ENCODE measurements at regions not wholly inside any gene's neighbourhood (a gene's known extent, or its start where the extent isn't known, plus 50 kb on each side); places are given as distances from the start of the nearest gene placed in this dataset.
A peak's percentile ranks its signal among the peaks of the same experiment; 100 is the strongest.
"Not testable (repeated sequence)": the region's sequence is repeated elsewhere in the genome, so short reads cannot be mapped to it uniquely, and the experiment has no call there.

DNA sequence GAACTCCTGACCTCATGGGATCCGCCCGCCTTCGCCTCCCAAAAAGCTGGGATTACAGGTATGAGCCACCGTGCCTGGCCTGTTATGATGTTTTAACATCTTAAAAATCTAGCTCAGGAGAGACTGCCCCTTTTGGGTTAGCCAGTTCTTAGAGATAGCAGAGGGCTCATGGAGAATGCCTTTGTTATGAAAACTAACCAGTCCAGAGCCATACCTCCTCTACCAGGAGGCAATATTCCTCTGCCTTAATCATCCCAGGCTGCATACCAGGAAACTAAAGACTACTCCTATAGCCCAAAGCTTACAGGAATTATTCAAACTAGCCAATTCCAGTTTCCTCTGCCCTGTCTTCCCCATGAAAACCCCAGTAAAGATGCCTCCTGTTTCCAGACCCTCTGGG, 96.0 kb upstream of the MDM1 start:
- no peak for DNase-seq

DNA sequence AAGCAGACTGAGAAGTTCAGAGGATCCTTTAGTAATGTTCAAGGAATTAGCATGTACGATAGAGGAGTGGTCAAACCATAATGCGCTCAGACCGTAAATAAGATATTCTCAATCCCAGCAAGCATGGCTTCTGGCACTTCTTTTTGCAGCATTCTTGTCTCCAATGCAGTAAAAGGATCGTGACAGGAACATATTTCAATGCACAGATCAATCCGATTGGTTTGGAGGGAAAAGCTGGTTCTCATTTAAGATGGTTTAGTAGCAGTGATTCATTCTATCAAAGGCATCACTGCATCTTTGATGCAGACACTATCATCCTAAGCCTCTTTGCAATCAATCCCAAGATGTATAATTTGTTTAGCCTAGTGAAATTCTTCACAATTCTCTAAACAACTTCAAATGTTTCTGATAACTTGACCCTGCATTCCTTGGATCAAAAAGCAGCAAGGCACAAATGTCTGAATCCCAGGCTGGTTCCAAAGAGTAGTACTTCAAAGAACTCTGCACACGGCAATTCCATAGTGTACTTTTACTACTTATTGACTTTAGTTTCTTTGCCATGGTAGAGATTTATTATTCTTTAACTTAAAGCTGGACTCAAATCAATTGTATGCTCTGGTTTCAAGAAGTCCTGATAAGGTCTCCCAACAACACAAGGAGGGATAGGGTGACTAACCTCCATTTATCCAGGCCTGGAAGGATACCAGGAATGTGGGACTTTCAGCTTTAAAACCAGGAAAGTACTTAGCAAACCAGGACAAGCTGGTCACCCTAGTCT, 96.8 kb upstream of the MDM1 start:
- no peak for DNase-seq

DNA sequence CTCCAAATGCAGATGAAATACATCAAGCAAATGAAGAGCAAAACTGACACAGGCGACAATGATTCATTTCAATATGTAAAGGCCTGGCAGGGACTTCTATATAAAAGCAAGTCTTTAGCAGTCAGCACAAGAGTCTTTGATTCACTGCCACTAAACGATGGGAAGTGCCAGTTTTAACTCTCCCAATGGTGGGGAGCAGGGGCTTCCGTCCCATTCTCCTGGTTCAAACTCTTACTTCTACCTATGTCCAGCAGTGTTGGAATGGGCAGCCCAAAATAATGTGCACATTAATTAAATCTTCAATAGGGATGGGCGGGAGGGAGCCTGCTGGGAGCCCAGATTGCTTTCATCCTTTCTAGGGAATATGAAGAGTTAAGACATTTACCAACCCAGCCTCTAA, 97.5 kb upstream of the MDM1 start:
- no peak for DNase-seq

DNA sequence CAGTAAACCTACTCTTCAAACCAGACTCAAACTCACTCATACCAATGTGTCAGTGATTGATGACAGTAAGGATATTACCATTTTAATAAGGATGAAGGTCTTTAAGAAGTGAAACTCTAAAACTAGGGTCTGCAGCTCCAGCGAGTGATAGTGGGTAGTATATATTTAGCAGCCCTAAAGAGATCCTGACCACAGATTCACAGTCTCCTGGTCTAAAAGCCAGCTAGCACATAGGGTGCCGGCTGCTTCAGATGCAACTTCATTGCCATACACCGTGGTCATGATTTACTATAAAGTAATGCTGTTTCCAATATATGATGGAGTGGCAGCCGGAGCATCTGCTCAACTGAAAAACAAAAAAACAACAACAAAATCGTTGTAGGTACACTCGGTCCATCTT, 99.6 kb upstream of the MDM1 start:
- DNase-seq, result no peak

DNA sequence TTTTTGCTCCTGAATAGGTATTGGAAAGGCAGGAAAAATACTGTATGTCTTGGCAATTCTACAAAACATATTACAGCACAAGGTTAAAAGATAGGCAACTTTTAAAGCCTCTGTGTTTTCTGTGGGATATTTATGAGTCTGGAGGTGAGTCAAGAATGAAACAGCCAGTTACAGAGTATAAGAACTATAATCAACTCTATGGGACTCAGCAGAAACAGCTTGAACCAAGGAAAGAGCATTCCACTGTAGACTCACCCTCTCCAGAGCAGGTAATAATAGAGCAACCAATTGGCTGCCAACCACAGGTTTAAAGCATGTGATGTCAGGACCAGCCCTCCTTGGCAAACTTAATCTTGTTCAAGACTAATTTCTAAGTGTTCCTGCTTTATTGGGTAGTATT, 100.5 kb upstream of the MDM1 start:
- no peak for DNase-seq

DNA sequence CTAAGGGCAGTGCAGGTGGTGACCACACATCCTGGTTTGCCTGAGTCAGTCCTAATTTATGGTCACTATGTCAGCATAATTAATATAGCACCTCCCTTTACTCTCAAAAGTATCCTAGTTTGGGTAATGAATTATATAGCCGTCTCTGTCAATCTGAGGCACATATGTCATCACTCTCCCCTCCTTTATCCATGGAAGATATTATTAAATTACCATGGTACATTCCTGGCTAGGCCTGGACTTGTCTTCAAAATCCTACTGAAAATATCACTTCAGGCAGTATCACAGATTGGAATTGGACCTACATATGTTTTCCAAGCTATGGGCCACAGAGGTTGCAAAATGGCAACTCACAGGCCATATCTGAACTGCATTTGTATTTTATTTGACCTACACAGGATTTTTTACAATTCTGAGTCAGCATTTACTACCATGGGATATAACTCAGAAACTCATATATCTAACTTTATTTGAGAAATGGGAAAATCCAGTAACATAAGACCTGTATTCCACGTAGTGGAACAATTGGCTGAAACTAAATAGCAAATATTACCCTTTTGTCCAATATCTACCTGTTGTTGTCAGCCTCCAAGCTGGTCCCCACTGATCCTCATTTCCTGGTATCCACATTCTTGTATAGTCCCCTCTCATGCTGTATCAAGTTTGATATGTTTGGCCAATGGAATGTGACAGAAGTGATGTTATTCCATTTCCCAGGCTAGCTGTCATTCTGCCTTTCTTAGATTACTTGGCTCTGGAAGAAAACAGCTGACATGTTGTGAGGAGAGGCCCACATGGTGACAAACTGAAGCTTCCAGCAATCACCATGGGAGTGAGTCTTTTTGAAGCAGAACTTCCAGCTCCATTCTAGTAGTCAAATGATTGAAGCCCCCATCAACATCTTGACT, 102.5 kb upstream of the MDM1 start:
- DNase-seq, result no peak

DNA sequence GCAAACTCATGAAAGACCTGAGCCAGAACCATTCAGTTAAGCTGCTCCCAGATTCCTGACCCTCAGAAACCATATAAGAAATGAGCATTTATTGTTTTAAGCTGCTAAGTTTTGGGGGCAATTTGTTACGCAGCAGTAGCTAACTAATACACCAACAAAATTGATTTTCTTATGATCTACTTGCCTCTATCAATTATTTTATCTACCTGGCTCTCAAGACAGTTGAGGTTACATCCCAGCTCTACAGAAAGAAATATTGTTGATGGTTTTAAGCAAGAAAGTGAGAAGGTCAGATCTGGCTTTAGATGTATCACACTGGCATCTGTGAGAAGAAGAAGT, 103.1 kb upstream of the MDM1 start:
- DNase-seq, result no peak

DNA sequence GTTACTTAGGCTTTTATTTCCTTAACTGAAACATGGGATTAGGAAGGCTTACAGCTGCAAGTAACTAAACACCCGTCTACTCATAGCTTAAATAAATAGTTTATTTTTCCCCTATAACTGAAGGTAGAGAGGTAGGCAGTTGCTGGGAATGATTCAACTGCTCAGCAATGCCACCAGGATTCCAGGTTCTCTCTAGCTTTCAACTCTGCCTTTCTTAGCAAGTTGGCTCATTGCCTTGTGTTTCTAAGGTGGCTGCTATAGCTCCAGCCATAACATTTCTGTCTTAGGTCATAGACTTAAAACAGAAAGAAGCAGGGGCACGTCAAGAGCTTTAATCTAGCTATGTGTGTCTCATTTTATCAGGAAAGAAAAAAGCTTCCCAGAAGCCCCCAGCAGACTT, 103.7 kb upstream of the MDM1 start:
- DNase-seq, result no peak

DNA sequence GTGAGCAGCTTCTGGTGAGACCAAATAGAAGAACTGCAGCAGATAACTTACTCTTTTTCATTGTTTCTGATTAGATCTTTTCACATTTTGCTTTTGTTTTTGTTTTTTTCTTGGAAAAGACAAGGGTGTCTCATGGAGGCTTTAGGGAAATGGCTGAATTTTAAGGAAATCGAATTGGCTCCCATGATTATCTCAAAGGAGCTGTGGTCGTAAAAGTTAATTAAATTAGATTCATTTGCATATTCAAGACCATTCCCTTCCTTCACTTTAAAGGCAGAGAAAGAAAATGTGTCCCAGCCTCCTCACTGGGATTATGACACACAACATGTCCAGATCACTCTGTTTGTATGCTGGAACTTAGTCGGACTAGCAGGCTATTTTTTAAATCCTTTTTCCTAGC, 106.4 kb upstream of the MDM1 start:
- DNase-seq, result no peak

DNA sequence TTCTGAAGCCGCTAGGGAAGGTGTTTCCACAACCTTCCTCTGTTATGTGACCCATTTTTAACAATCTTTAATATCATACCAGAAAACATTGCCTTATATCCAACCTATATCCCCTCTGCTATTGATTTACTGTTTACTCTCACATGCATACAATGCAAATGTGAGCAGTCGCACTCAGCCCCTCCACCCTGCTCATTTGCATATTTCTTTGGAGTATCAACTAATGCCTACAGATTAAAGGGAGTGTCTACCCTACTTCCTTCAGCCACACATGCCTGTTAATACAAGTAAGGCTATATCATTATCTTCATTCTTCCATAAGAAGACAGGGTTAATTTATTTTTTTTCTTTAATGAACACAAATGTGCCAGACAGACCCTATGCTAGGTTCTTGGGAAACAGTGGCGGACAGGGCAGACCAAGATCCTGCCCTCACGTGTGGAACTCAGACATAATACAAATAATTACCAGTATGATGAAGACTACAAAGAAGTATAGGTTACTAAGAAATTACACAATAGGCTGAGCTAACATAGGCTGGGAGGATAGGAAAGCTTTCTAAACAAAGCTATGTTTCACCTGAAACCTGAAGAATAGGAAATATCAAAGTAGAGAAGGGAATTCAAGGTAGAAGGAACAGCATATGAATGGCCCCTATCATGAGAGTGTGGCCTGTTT, 107.3 kb upstream of the MDM1 start:
- DNase-seq, result peak; percentile 13

DNA sequence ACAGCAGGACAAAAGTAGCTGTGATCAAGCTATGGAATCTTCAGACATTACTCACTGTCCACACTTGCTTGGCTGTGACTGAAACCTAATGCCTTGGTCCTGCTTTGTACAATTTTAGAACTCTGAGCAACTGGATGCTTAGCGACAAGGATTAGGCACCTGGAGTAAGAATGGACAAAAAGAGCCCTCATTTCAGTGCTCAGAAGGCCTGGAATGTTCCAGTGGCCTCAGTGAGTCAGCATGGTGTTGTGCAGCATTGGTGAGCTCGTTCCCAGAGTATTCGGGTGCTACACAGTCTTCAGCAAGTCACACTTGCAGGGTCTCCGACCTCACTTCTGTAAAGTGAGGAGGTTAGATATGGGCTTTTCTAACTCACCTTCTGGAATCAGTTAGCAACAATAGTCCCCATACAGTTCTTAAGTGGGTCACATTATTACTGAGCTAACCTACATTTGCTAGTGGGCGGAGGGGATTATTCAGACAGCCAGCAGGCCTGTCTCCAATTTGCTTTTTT, 108.0 kb upstream of the MDM1 start:
- no peak for DNase-seq

DNA sequence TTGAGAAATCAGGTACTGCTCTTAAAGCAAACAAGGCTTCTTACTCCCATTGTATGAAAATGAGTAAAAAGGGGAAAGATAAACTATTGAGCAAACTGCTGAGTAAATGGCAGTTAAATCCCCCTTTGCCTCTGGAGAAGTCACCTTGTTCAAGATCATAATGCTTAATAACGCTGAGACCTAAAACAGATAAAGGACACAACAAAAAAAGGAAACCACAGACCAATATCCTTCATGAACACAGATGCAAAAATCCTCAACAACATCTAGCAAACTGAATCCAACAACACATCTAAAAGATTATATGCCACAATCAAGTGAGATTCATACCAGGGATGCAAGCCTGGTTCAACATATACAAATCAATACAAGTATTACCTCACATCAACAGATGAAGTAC, 109.0 kb upstream of the MDM1 start:
- no peak for DNase-seq

DNA sequence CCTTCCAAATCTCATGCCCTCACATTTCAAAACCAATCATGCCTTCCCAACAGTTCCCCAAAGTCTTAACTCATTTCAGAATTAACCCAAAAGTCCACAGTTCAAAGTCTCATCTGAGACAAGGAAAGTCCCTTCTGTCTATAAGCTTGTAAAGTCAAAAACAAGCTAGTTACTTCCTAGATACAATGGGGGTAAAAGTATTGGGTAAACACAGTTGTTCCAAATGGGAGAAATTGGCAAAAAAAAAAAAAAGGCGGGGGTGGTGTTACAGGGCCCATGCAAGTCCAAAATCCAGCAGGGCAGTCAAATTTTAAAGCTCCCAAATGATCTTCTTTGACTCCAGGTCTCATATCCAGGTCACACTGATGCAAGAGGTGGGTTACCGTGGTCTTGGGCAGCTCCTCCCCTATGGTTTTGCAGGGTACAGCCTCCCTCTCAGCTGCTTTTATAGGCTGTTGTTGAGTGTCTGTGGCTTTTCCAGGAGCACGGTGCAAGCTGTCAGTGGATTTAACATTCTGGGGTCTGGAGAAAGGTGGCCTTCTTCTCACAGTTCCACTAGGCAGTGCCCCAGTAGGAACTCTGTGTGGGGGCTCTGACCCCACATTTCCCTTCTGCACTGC, 110.3 kb upstream of the MDM1 start:
- not testable (repeated sequence) for DNase-seq

DNA sequence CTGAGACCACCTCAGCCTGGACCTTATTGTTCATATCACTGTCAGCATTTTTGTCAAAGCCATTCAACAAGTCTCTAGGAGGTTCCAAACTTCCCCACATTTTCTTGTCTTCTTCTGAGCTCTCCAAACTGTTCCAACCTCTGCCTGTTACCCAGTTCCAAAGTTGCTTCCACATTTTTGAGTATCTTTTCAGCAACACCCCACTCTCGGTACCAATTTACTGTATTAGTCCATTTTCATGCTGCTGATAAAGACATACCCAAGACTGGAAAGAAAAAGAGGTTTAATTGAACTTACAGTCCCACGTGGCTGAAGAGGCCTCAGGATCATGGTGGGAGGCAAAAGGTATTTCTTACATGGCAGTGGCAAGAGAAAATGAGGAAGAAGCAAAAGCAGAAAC, 111.5 kb upstream of the MDM1 start:
- not testable (repeated sequence) for DNase-seq

DNA sequence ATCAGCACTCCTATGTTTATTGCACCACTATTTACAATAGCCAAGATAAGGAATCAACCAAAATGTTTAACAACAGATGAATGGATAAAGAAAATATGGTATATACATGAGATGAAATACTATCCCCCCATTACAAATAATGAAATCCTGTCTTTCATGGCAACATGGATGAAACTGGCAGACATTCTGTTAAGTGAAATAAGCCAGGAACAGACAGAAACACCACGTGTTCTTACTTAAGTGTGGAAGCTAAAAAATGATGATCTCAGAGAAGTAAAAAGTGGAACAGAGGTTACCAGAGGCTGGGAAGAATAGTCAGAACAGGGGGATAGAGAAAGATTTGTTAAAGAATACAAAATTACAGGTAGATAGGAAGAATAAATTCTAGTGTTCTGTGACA, 113.7 kb upstream of the MDM1 start:
- no peak for DNase-seq

DNA sequence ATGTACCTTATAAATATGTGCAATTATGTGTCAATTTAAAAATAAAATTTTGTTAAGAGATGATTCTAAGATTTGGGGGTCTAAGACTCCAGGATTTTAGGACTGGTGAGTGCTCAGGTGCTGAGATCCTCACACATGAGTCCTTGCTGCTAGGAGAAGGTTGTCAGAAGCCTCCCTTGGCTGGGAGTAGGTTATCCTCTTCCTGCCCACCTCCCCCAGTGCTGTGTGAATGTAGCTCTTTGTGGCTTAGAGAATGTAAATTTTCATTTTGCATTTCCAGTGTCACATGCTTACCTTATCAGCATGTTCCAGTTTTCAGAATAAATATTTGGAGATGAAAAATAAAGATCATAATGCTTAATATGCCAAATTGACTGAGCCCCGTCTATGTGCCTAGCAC, 114.2 kb upstream of the MDM1 start:
- DNase-seq, result no peak

DNA sequence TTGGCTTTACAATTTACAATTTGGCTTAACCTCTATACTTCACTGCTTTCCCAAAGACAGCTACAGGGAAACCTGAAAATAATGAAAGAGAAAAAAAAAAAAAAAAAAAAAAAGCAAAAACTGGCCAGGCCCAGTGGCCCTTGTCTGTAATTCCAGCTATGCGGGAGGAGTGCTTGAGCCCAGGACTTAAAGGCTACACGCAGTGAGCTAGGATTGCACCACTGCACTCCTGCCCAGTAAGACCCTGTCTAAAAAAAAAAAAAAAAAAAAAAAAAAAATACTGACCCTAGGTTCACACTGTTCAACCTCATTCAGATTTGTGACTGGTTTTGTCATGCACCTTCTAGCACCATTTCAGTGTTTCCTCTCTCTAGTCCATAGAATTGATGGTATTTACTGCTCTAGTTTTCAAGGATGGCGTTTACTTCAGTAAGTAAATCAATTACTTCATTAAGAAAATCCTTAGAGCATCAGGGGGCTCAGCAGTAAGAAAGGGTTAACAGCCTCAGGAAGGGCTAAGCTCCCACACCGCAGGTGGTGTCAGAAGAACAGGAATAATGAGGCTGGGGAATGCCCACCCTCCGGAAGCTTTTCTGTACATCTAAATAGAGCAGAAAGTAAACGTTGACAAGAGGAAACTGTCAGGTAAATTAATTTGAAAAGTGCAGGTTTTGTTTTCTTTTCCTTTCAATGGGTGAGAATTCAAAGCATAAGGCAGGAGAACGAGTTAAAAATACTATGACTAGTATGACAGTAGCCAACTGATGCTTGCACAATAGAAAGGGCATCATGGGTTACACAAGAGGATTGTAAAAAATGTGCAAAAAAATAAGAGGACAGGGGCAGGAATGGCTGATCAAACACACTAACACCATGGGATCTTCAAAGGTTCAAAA, 115.0 kb upstream of the MDM1 start:
- no peak for DNase-seq

DNA sequence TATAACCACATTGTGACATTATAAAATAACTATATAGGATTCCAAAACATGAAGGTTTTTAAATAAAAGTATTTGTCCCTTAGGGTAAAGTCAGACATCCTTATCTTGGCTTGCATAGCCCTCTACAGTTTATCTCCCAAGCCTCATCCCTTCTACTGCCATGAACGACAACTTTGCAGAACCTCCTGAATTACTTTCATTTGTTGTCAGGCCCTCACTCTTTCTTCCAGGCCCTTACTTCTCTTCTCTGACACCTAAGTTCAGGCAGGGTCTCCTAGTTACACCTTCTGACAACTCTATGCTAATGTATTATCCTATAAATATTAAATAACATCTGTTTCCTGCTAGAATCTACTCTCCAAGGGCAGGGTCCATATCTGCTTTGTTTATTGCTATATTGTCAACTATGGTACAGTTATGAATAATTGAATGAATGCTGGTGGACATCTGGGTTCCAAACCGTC, 115.7 kb upstream of the MDM1 start:
- no peak for DNase-seq

DNA sequence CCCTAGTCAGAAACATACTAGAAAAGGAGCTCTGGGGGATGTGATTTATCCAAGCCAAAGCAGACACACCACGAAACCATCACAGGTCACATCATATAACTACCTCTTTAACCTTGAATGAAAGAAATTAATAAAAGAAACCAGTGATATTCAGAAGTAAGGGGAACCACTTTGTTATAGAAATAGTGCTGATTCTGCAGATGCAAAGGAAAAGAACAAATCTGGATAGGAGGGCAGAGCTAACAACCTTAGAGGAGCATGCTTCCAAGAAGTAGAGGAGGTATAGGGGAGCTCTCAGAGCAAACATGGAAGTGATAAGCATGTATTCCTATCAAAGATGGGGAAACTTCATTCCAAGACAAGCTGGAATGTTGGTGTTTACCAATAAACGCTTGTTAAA, 117.0 kb upstream of the MDM1 start:
- no peak for DNase-seq

DNA sequence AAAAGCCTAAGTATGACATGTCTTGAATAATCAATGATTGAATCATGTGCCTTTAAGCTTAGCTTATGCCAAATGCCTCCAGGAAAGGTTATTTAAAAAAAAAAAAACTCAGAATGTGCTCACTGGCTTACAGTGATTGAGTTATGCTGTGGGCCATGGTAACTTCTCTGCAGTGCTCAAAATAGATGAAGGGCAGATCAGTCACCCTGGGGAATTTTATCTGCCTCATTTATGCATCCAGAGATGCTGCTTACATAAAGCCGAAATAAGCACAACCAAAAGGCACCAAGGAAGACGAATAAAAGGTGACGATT, 118.7 kb upstream of the MDM1 start:
- DNase-seq, result no peak

DNA sequence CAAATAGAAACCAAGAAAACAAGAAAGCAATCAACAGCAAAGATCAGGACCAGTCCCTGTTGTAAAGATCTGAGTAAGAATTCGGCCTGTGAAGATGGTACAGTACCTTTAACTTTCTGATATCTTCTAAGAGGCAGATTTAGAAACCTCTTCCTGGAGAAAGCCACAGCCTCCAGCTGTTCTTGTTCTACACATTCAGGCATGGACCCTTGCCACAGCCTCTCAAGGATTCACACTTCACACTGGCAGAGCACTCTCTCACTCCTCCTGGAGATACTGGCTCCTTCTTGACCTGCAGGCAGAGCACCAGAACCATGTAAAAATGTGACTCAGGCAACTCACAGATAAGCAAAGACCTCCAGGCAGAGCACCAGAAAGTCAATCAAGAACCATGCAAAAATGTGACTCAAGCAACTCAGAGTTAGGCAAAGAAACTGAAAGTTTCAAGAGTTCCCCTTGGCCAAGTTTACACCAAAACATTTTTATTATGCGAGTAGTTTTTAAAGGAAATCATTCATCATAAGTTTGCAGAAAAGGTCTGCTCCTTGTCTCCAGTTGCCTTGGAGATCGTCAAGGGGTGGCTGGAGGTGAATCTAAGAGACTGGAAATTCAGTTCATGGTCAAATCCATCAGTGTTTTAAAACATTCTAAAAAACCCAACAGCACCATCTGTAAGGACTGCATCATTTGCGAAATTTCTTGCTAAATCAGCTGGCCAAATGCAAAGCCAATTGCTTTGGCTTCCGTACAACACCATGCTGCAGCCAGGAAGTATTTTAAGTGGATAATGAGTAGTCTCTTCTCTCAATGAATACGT, 119.3 kb upstream of the MDM1 start:
- peak; percentile 33 for DNase-seq

Data from NCI-H1048 (cell line).